ENCODE measurements at regions not wholly inside any gene's neighbourhood (a gene's known extent, or its start where the extent isn't known, plus 50 kb on each side); places are given as distances from the start of the nearest gene placed in this dataset.

- WGBS = 60% methylated on average over 9 of the region's 9 CpGs
- no peak for DNase-seq (ENCODE audit: low spot score in 2 of 2)
- no peaks in the 10 kb centered on the region for H3K4me1 ChIP-seq
- H3K36me3 ChIP-seq = no peaks in the 10 kb centered on the region
- H3K4me3 ChIP-seq = no peak overlapping the region
- H3K27me3 ChIP-seq = peaks cover 4% of the 10 kb centered on the region
- H3K27ac ChIP-seq = no peak overlapping the region
- no peaks in the 10 kb centered on the region for H3K9me3 ChIP-seq
- TF ChIP-seq CTCF (IDR thresholded peaks at IDR 0.05) (no peak), POLR2AphosphoS5 (IDR thresholded peaks at IDR 0.05) (no peak), EP300 (IDR thresholded peaks at IDR 0.05) (no peak), POLR2A (IDR thresholded peaks at IDR 0.05) (no peak)
Measured at GRCh38 chr11:131275580-131275979, 94.8 kb upstream of the NTM start.

- no peak overlapping the region for H3K4me3 ChIP-seq
- no peak overlapping the region for H3K27ac ChIP-seq
- no peaks in the 10 kb centered on the region for H3K36me3 ChIP-seq
- no peaks in the 10 kb centered on the region for H3K9me3 ChIP-seq
- 80% methylated on average over 6 of the region's 6 CpGs for WGBS
- TF ChIP-seq POLR2A (IDR thresholded peaks at IDR 0.05) = no peak
- no peaks in the 10 kb centered on the region for H3K27me3 ChIP-seq
- DNase-seq (ENCODE audit: low spot score in 2 of 2) = no peak
- no peaks in the 10 kb centered on the region for H3K4me1 ChIP-seq
Measured at GRCh38 chr11:131278472-131278871, 91.9 kb upstream of the NTM start.

GRCh38 chr11:131279654-131280384 is 90.6 kb upstream of the NTM start:
- no peak for DNase-seq (ENCODE audit: low spot score in 2 of 2)
- Histone ChIP-seq H3K9me3 (no peaks in the 10 kb centered on the region), H3K36me3 (no peaks in the 10 kb centered on the region), H3K27ac (no peak overlapping the region), H3K27me3 (no peaks in the 10 kb centered on the region), H3K4me1 (no peaks in the 10 kb centered on the region), H3K4me3 (no peak overlapping the region)
- TF ChIP-seq POLR2AphosphoS5 (IDR thresholded peaks at IDR 0.05) (no peak), CTCF (IDR thresholded peaks at IDR 0.05) (no peak), EP300 (IDR thresholded peaks at IDR 0.05) (no peak), POLR2A (IDR thresholded peaks at IDR 0.05) (no peak)
- WGBS = 82% methylated on average over 3 of the region's 3 CpGs

- no peak for DNase-seq (ENCODE audit: low spot score in 2 of 2)
- Histone ChIP-seq H3K36me3 (no peaks in the 10 kb centered on the region), H3K27me3 (no peaks in the 10 kb centered on the region), H3K27ac (no peak overlapping the region), H3K4me3 (no peak overlapping the region), H3K9me3 (no peaks in the 10 kb centered on the region), H3K4me1 (no peaks in the 10 kb centered on the region)
- TF ChIP-seq POLR2A (IDR thresholded peaks at IDR 0.05) = no peak
- TF ChIP-seq CTCF (IDR thresholded peaks at IDR 0.05) = no peak
- no peak for TF ChIP-seq EP300 (IDR thresholded peaks at IDR 0.05)
- TF ChIP-seq POLR2AphosphoS5 (IDR thresholded peaks at IDR 0.05) = no peak
- 96% methylated on average over 3 of the region's 3 CpGs for WGBS
Measured at GRCh38 chr11:131281316-131281715, 89.1 kb upstream of the NTM start.

- DNase-seq (ENCODE audit: low spot score in 2 of 2) = no peak
- no peaks in the 10 kb centered on the region for H3K36me3 ChIP-seq
- TF ChIP-seq POLR2A (IDR thresholded peaks at IDR 0.05) = no peak
- TF ChIP-seq EP300 (IDR thresholded peaks at IDR 0.05) = no peak
- no peak for TF ChIP-seq POLR2AphosphoS5 (IDR thresholded peaks at IDR 0.05)
- TF ChIP-seq CTCF (IDR thresholded peaks at IDR 0.05) = no peak
- no peaks in the 10 kb centered on the region for H3K27me3 ChIP-seq
- no peak overlapping the region for H3K4me3 ChIP-seq
- no peak overlapping the region for H3K27ac ChIP-seq
- no peaks in the 10 kb centered on the region for H3K4me1 ChIP-seq
- no peaks in the 10 kb centered on the region for H3K9me3 ChIP-seq
- WGBS = 66% methylated on average over 6 of the region's 6 CpGs
Measured at GRCh38 chr11:131284041-131284440, 86.4 kb upstream of the NTM start.
